Ishikawa (cell line): ENCODE measurements at regions not wholly inside any gene's neighbourhood (a gene's known extent, or its start where the extent isn't known, plus 50 kb on each side); places are given as distances from the start of the nearest gene placed in this dataset.

Experiments used
- CEBPB ChIP-seq: IDR thresholded peaks from 2 replicates; pipeline ENCODE4 v1.6.1; 2012
- CREB1 ChIP-seq: IDR thresholded peaks from 2 replicates; pipeline ENCODE4 v1.6.1; 2012; ENCODE audit warnings: low read depth
- EGR1 ChIP-seq: IDR thresholded peaks from 2 replicates; pipeline ENCODE4 v1.6.1; 2012
- EP300 ChIP-seq: IDR thresholded peaks from 2 replicates; pipeline ENCODE4 v1.6.1; 2012; ENCODE audit warnings: borderline replicate concordance
- FOXM1 ChIP-seq: IDR thresholded peaks from 2 replicates; pipeline ENCODE4 v1.6.1; 2012; ENCODE audit warnings: low read depth, borderline replicate concordance
- MAX ChIP-seq: IDR thresholded peaks from 2 replicates; pipeline ENCODE4 v1.6.1; 2012
- NFIC ChIP-seq: IDR thresholded peaks from 2 replicates; pipeline ENCODE4 v1.6.1; 2012
- RAD21 ChIP-seq: IDR thresholded peaks from 2 replicates; pipeline ENCODE4 v1.6.1; 2012; ENCODE audit warnings: low read depth
- REST ChIP-seq: IDR thresholded peaks from 2 replicates; pipeline ENCODE4 v1.6.1; 2012; ENCODE audit warnings: low read depth, mild to moderate bottlenecking
- TAF1 ChIP-seq: IDR thresholded peaks from 2 replicates; pipeline ENCODE4 v1.6.1; 2012; ENCODE audit warnings: low read depth, mild to moderate bottlenecking
- TCF12 ChIP-seq: IDR thresholded peaks from 2 replicates; pipeline ENCODE4 v1.6.1; 2012; ENCODE audit warnings: low read depth
- TEAD4 ChIP-seq: IDR thresholded peaks from 2 replicates; pipeline ENCODE4 v1.6.1; 2012
- USF1 ChIP-seq: IDR thresholded peaks from 2 replicates; pipeline ENCODE4 v1.6.1; 2012
- YY1 ChIP-seq: IDR thresholded peaks from 2 replicates; pipeline ENCODE4 v1.6.1; 2012; ENCODE audit warnings: low read depth
- ZBTB7A ChIP-seq: IDR thresholded peaks from 2 replicates; pipeline ENCODE4 v1.6.1; 2012; ENCODE audit warnings: low read depth

- no peak for TF ChIP-seq USF1
- no peak for TF ChIP-seq YY1
- TF ChIP-seq TAF1 = no peak
- no peak for TF ChIP-seq NFIC
- TF ChIP-seq REST = no peak
- TF ChIP-seq FOXM1 = no peak
- no peak for TF ChIP-seq EP300
- TF ChIP-seq EGR1 = no peak
- no peak for TF ChIP-seq TCF12
- TF ChIP-seq CEBPB = no peak
- no peak for TF ChIP-seq CREB1
- TF ChIP-seq ZBTB7A = no peak
- no peak for TF ChIP-seq TEAD4
- no peak for TF ChIP-seq RAD21
- no peak for TF ChIP-seq MAX
Observed at GRCh38 chr2:174662859-174663258, 65.3 kb upstream of the WIPF1 start.

- TF ChIP-seq CREB1 = no peak
- TF ChIP-seq FOXM1 = no peak
Observed at GRCh38 chr2:174662459-174662858, 64.9 kb upstream of the WIPF1 start.

GRCh38 chr2:174660984-174661675, 63.5 kb upstream of the WIPF1 start:
- TF ChIP-seq TCF12 (no peak), ZBTB7A (no peak), TEAD4 (no peak), FOXM1 (no peak), YY1 (no peak), EGR1 (no peak), REST (no peak), RAD21 (no peak), USF1 (no peak), EP300 (no peak), CREB1 (no peak)

GRCh38 chr2:174659069-174659900, 61.7 kb upstream of the WIPF1 start:
- TF ChIP-seq REST (no peak), FOXM1 (no peak), ZBTB7A (no peak), MAX (no peak), EP300 (no peak), CREB1 (no peak), TEAD4 (no peak)
